ENCODE measurements at regions not wholly inside any gene's neighbourhood (a gene's known extent, or its start where the extent isn't known, plus 50 kb on each side); places are given as distances from the start of the nearest gene placed in this dataset.

DNA sequence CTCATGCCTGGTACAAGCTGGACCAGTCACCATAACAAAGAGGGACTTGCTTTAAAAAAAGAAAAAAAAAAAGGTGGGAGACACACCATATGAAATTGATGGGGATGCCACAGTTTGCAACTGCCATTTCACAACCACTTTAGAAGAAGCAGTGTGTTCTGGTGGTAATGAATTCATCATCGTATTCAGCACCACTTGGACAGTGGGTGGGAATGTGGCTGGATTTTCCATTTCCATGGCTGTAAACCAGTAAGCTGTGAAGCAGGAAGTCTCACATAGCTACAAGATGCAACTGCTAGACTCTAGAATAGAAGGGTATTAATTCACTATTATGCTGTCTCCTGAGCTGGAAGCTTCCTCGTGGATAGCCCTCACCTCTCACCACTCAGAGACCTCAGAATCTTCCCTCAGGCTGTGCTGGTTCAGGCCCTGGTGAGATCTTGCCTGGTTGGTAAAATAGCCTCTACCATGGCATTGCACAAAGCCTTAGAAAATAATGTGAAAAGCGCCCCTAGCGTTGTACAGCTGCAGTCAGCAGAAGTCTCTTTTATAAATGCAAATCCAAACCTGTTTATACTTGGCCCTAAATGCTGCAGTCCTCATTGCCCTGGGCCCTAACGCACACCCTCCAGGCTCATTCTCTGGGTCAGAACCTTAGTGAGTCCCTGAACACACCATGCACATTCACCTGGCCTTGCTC lies 150.7 kb downstream of the KCTD15 start:
- no peak for TF ChIP-seq POLR2AphosphoS5 (IDR thresholded peaks at IDR 0.05; ENCODE audit: low read length)
- TF ChIP-seq SMAD5 (IDR thresholded peaks at IDR 0.05; ENCODE audit: low read depth): no peak
- no peak for TF ChIP-seq ETV6 (conservative IDR thresholded peaks at IDR 0.05 in 1 of 2, IDR thresholded peaks at IDR 0.05 in 1 of 2; ENCODE audit: borderline replicate concordance in 1 of 2, low read depth in 1 of 2)
- peak in 1 of 3 experiments; percentile 6; a peak in 1 of 6 replicates for TF ChIP-seq CTCF (IDR thresholded peaks at IDR 0.05 in 2 of 3, conservative IDR thresholded peaks at IDR 0.05 in 1 of 3; ENCODE audit: control insufficient read depth in 2 of 3, extremely low read depth in 1 of 3, insufficient read depth in 1 of 3, low read depth in 3 of 3, low read length in 3 of 3)
- no peak for TF ChIP-seq SP1 (IDR thresholded peaks at IDR 0.05; ENCODE audit: low read depth, low read length)
- TF ChIP-seq POLR2A (IDR thresholded peaks at IDR 0.05; ENCODE audit: low read depth, low read length): no peak
- TF ChIP-seq SPI1 (IDR thresholded peaks at IDR 0.05; ENCODE audit: borderline replicate concordance, insufficient read depth, low read depth, low read length): no peak
- no peak for TF ChIP-seq STAT1 (conservative IDR thresholded peaks at IDR 0.05)
- no peak for TF ChIP-seq CEBPB (IDR thresholded peaks at IDR 0.05; ENCODE audit: borderline replicate concordance in 1 of 2, low read depth in 2 of 2, low read length in 2 of 2)
- no peak for TF ChIP-seq PBX3 (IDR thresholded peaks at IDR 0.05; ENCODE audit: insufficient replicate concordance, low read depth, low read length)
- no peak for TF ChIP-seq RCOR1 (conservative IDR thresholded peaks at IDR 0.05; ENCODE audit: low read depth, low read length)
- TF ChIP-seq SUPT20H (IDR thresholded peaks at IDR 0.05; ENCODE audit: borderline replicate concordance, control insufficient read depth, low read depth, low read length): no peak
- TF ChIP-seq MTA3 (IDR thresholded peaks at IDR 0.05; ENCODE audit: borderline replicate concordance, low read length): no peak

All from GM12878 (cell line).